SH-SY5Y (cell line): ENCODE measurements at regions not wholly inside any gene's neighbourhood (a gene's known extent, or its start where the extent isn't known, plus 50 kb on each side); places are given as distances from the start of the nearest gene placed in this dataset.

ENCODE experiments used
- GATA2 ChIP-seq: IDR thresholded peaks from 2 replicates; pipeline ENCODE4 v1.6.1; 2011; ENCODE audit warnings: mild to moderate bottlenecking, low read depth, low read length
- GATA3 ChIP-seq: IDR thresholded peaks from 2 replicates; pipeline ENCODE4 v1.6.1; 2011; ENCODE audit warnings: low read depth, mild to moderate bottlenecking, low read length, moderate library complexity

DNA sequence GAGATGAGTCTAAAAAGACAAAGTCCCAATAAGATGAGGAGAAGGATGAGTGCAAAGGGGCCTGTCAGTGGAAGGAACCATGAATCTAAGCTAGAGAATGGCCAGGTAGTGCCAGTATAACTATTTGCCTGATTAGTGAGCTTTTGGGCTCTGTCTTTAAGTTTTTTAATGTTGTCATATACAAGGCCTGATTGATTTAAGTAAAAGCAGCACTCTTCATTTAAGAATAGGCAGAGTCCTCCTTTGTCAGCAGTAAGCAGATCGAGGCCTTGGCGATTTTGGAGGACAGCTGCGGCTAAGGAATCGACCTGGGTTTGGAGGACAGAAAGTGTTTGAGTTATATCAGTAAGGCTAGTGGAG, 753.4 kb upstream of the ADGRB3 start:
- TF ChIP-seq GATA2 (no peak), GATA3 (no peak)
